ENCODE measurements at regions not wholly inside any gene's neighbourhood (a gene's known extent, or its start where the extent isn't known, plus 50 kb on each side); places are given as distances from the start of the nearest gene placed in this dataset.
"Not testable (repeated sequence)": the region's sequence is repeated elsewhere in the genome, so short reads cannot be mapped to it uniquely, and the experiment has no call there.

DNA sequence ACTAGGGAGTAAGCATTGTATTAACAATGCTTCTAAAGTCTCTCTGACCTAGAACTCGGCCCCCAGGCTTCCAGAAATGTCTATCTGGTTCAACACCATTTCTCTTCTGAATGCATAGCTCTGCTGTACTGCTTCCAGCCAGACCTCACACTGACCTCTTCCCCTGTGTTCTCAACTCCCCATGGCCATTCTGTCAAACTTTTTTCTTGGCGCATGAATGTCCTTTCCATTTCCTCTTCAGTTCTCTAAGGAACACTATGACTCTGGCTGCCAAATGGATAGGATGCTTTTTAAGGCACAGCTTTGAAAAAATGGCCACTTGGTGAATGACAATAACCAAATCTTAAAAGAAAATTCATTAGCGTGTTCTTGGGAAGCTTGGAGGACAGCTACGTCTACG lies 425.8 kb downstream of the ETV1 start:
- DNase-seq, result no peak
- Mint-ChIP-seq H3K27me3 (no peaks in the 10 kb centered on the region), H3K9me3 (no peaks in the 10 kb centered on the region), H3K4me1 (ENCODE audit: low read depth) (no peaks in the 10 kb centered on the region), H3K27ac (no peak overlapping the region), H3K36me3 (ENCODE audit: low read depth) (no peaks in the 10 kb centered on the region), H3K4me3 (no peak overlapping the region)

DNA sequence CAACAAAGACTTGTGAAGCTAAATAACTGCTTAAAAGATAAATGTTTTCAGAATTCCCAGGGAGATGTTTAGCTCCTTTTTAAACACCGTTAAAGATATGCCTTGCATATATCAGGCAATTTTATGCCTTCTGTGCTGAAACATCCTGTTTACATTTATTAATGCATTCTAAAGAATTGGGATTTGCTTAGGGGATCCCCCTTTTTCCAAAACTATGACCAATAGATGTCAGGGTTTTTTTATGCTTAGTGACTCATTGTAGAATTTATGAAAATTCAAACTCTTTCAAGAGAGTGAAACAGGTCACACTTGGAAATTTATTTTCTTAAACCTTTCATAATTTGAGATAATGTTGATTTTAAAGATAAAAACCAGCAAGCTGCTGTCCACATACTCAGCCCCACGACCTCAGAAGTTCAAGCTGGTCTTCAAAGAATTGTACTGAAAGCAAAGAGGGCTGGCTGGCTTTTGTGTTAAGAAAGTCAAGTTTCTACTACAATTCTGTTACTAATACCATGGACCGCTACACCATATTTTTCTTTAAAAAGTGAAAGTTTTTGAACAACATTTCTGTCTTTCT lies 411.8 kb downstream of the ETV1 start:
- H3K4me1 Mint-ChIP-seq (ENCODE audit: low read depth), result no peaks in the 10 kb centered on the region
- no peak for DNase-seq
- no peaks in the 10 kb centered on the region for H3K9me3 Mint-ChIP-seq
- H3K4me3 Mint-ChIP-seq, result no peak overlapping the region
- H3K27me3 Mint-ChIP-seq, result no peaks in the 10 kb centered on the region
- no peaks in the 10 kb centered on the region for H3K36me3 Mint-ChIP-seq (ENCODE audit: low read depth)
- H3K27ac Mint-ChIP-seq, result no peak overlapping the region

GRCh38 chr7:13578294-13578693 lies 411.2 kb downstream of the ETV1 start:
- Mint-ChIP-seq H3K27me3 (no peaks in the 10 kb centered on the region), H3K27ac (no peak overlapping the region), H3K36me3 (ENCODE audit: low read depth) (no peaks in the 10 kb centered on the region), H3K4me1 (ENCODE audit: low read depth) (no peaks in the 10 kb centered on the region), H3K9me3 (no peaks in the 10 kb centered on the region), H3K4me3 (no peak overlapping the region)
- no peak for DNase-seq

- Mint-ChIP-seq H3K27ac (no peak overlapping the region), H3K27me3 (no peaks in the 10 kb centered on the region), H3K9me3 (peaks cover 3% of the 10 kb centered on the region), H3K36me3 (ENCODE audit: low read depth) (no peaks in the 10 kb centered on the region), H3K4me1 (ENCODE audit: low read depth) (no peaks in the 10 kb centered on the region), H3K4me3 (no peak overlapping the region)
- no peak for DNase-seq
These were observed 408.4 kb downstream of the ETV1 start for GRCh38 chr7:13581097-13581496.

DNA sequence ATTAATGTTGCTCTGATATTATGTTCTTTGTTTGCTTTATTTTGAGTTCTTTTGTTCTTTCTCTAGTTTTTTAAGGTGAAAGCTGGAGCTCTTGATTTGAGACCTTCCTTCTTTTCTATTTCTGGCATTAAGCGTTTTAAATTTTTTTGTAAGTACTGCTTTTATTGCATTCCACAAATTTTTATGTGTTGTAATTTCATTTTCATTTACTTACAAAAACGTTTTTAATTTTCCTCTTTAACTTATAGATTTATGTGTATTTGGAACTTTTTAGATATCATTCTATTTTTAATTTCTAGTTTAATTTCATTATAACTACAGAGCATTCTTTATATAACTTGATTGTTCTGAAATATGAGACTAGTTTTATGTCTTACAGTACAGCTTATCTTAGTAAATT lies 395.6 kb downstream of the ETV1 start:
- Mint-ChIP-seq H3K4me3 (no peak overlapping the region), H3K36me3 (ENCODE audit: low read depth) (no peaks in the 10 kb centered on the region), H3K27me3 (no peaks in the 10 kb centered on the region), H3K27ac (no peak overlapping the region), H3K4me1 (ENCODE audit: low read depth) (no peaks in the 10 kb centered on the region), H3K9me3 (peaks cover 3% of the 10 kb centered on the region)
- DNase-seq, result no peak

GRCh38 chr7:13602036-13602435 lies 387.4 kb downstream of the ETV1 start:
- Mint-ChIP-seq H3K9me3 (peaks cover 12% of the 10 kb centered on the region), H3K36me3 (ENCODE audit: low read depth) (no peaks in the 10 kb centered on the region), H3K4me3 (no peak overlapping the region), H3K27ac (no peak overlapping the region), H3K27me3 (no peaks in the 10 kb centered on the region), H3K4me1 (ENCODE audit: low read depth) (no peaks in the 10 kb centered on the region)
- DNase-seq, result no peak

GRCh38 chr7:13603016-13603415 lies 386.4 kb downstream of the ETV1 start:
- no peak for DNase-seq
- Mint-ChIP-seq H3K9me3 (peaks cover 12% of the 10 kb centered on the region), H3K27me3 (no peaks in the 10 kb centered on the region)

DNA sequence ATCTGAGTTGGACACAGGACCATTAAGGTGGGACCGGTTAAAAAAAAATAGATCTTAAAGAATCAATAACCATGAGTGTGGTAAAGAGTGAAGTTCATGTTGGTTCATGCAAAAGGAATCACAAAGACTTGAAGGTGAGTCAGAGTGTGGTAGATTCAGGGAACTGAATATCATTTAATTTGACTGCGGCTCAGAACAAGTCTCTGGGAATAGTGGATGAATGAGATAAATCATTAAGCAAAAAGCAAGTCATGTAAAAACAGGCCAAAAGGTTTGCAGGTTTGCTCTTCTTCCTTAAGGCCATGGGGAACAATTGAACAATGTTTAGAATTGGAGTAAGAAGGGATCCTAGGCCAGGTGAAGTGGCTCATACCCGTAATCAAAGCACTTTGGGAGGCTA lies 385.8 kb downstream of the ETV1 start:
- Mint-ChIP-seq H3K36me3 (ENCODE audit: low read depth) (no peaks in the 10 kb centered on the region), H3K27me3 (no peaks in the 10 kb centered on the region), H3K4me3 (no peak overlapping the region), H3K27ac (no peak overlapping the region), H3K4me1 (ENCODE audit: low read depth) (no peaks in the 10 kb centered on the region), H3K9me3 (peaks cover 12% of the 10 kb centered on the region)
- DNase-seq, result no peak

More at GRCh38 chr7:13603016-13603415, 386.4 kb downstream of the ETV1 start:
- H3K27ac Mint-ChIP-seq, result no peak overlapping the region
- no peak overlapping the region for H3K4me3 Mint-ChIP-seq
- no peaks in the 10 kb centered on the region for H3K4me1 Mint-ChIP-seq (ENCODE audit: low read depth)
- no peaks in the 10 kb centered on the region for H3K36me3 Mint-ChIP-seq (ENCODE audit: low read depth)

DNA sequence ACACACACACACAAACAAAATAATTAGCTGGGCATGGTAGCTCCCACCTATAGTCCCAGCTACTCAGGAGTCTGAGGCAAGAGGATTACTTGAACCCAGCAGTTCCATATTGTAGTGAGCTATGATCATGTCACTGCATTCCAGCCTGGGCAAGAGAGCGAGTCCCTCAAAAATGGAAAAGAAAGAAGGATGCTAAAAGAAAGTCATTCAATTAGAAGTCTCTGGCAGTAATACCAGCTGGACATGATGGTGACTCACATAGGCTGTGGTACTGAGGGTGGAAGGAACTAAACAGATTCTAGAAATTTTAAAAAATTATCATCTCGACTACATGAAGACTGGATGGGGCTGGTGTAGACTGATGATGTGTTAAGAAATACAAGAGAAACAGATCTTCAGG lies 385.3 kb downstream of the ETV1 start:
- Mint-ChIP-seq H3K36me3 (ENCODE audit: low read depth) (no peaks in the 10 kb centered on the region), H3K4me1 (ENCODE audit: low read depth) (no peaks in the 10 kb centered on the region), H3K27me3 (no peaks in the 10 kb centered on the region), H3K9me3 (peaks cover 12% of the 10 kb centered on the region), H3K4me3 (no peak overlapping the region), H3K27ac (no peak overlapping the region)
- DNase-seq, result no peak

DNA sequence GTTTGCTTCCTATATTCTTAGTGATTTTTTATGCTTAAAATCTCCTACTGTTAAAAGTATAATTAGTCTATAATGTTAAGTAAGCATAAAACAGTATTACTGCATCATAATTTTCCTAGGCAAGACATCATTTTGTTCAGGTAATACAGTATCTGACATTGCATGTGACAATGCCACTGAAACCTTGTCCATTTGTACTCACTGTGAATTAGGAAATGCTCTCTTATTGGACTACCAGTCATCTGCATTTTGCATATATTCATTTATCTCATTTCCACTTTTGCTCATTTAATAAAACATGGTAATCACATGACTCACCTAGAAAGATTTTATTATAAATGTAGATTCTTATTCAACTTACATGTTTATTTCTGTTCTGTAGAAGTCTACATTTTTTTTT lies 379.1 kb downstream of the ETV1 start:
- no peaks in the 10 kb centered on the region for H3K4me1 Mint-ChIP-seq (ENCODE audit: low read depth)
- peaks cover 9% of the 10 kb centered on the region for H3K9me3 Mint-ChIP-seq
- no peaks in the 10 kb centered on the region for H3K36me3 Mint-ChIP-seq (ENCODE audit: low read depth)
- no peak for DNase-seq
- H3K4me3 Mint-ChIP-seq, result no peak overlapping the region
- H3K27ac Mint-ChIP-seq, result no peak overlapping the region
- no peaks in the 10 kb centered on the region for H3K27me3 Mint-ChIP-seq

GRCh38 chr7:13615679-13616078 lies 373.8 kb downstream of the ETV1 start:
- Mint-ChIP-seq H3K27ac (no peak overlapping the region), H3K4me3 (no peak overlapping the region), H3K36me3 (ENCODE audit: low read depth) (no peaks in the 10 kb centered on the region), H3K4me1 (ENCODE audit: low read depth) (no peaks in the 10 kb centered on the region), H3K9me3 (peaks cover 2% of the 10 kb centered on the region), H3K27me3 (no peaks in the 10 kb centered on the region)
- no peak for DNase-seq

DNA sequence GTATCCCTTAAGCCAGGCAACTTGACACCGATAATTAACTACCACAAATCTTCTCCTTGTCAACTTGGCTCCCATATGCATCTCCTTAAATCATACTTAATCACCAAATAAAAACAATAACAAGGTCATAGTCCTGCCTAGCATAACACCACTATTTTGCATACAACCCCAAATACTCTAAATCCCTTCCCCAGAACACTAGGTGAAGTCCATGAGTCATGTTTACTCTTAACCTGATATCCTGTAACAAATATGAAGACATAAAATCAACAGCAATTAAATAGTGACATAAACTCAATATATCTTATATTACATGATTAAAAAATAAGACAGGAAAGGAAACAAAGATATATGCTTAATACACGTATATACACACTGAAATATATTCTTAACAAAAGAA lies 362.0 kb downstream of the ETV1 start:
- Mint-ChIP-seq H3K27me3 (no peaks in the 10 kb centered on the region), H3K9me3 (no peaks in the 10 kb centered on the region), H3K27ac (no peak overlapping the region), H3K4me1 (ENCODE audit: low read depth) (no peaks in the 10 kb centered on the region), H3K36me3 (ENCODE audit: low read depth) (no peaks in the 10 kb centered on the region), H3K4me3 (no peak overlapping the region)
- DNase-seq, result no peak

DNA sequence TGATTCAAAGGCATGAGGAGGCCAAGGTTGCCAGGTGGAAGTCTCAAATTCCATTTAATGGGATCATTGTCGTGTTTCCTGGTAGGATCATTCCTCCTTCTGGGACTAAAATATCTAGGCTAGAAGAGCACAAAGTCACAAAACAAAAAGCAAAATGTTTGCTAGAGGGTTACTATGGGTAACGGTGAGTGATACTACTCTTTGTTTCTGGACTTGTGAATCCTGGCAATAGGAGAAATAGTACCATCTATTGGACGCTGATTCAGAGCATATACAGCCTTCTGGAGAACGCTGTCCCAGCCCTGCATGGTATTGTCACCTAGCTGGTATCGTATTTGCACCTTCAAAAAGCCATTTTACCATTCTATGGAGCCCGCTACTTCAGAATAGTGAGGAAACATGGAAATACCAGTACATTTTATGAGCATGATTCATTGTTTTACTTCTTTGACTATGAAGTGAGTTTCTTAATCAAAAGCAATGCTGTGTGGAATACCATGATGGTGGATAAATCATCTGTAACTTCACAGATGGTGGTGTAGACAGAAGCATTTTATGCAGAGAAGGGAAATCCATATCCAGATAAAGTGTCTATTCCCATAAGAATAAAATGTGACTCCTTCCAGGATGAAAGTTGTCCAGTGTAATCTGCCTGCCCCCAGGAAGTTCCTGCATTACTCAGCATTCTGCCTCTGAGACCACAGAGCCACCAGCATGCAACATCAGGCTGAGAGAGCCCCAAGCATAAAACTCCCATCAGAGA lies 361.0 kb downstream of the ETV1 start:
- Mint-ChIP-seq H3K9me3 (no peaks in the 10 kb centered on the region), H3K4me1 (ENCODE audit: low read depth) (no peaks in the 10 kb centered on the region), H3K4me3 (no peak overlapping the region), H3K27ac (no peak overlapping the region), H3K36me3 (ENCODE audit: low read depth) (no peaks in the 10 kb centered on the region), H3K27me3 (no peaks in the 10 kb centered on the region)
- DNase-seq, result no peak

GRCh38 chr7:13631207-13632049 lies 358.0 kb downstream of the ETV1 start:
- not testable (repeated sequence) for H3K36me3 Mint-ChIP-seq (ENCODE audit: low read depth); DNase-seq

DNA sequence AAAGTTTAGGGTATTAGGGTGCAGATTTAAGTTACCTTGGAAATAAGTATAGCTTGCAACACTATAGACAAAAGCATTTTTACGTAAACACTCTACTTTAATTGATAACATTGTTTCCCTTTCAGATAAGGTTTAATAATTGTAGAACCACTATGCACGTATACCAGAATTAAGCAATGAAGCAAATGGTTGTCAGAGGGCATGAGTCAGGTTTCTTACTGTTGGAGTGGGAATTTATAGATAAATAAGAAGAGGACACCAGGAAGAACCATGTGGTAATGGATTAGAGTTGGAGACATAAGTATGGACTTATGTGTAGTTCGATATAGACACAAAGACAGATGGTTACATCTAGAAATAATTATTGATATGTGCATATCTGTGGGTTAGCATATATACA lies 355.6 kb downstream of the ETV1 start:
- DNase-seq, result no peak
- no peaks in the 10 kb centered on the region for H3K27me3 Mint-ChIP-seq
- peaks cover 2% of the 10 kb centered on the region for H3K9me3 Mint-ChIP-seq
- H3K27ac Mint-ChIP-seq, result no peak overlapping the region
- no peaks in the 10 kb centered on the region for H3K4me1 Mint-ChIP-seq (ENCODE audit: low read depth)
- no peak overlapping the region for H3K4me3 Mint-ChIP-seq
- no peaks in the 10 kb centered on the region for H3K36me3 Mint-ChIP-seq (ENCODE audit: low read depth)

More at GRCh38 chr7:13631207-13632049, 358.0 kb downstream of the ETV1 start:
- not testable (repeated sequence) for H3K4me3 Mint-ChIP-seq; H3K27me3 Mint-ChIP-seq; H3K4me1 Mint-ChIP-seq (ENCODE audit: low read depth); H3K9me3 Mint-ChIP-seq; H3K27ac Mint-ChIP-seq

All from activated T-cell treated with anti-CD3 and anti-CD28 coated beads, Interleukin-2, amount 50 U/mL, for 24 hours (primary cell).